Right lobe of liver (tissue), 6 donors: ENCODE measurements at regions not wholly inside any gene's neighbourhood (a gene's known extent, or its start where the extent isn't known, plus 50 kb on each side); places are given as distances from the start of the nearest gene placed in this dataset.
A peak's percentile ranks its signal among the peaks of the same experiment; 100 is the strongest.

Source experiments
- ATAC-seq, 4 donors: fragments of 200-7000 bp; cut with Tn5 transposase; one replicate each; pipeline ENCODE4 v1.9.1; 2020; ENCODE audit warnings: mild to moderate bottlenecking in 4 of 4, moderate library complexity in 4 of 4
- DNase-seq, 3 donors: peaks; one replicate each; pipeline ENCODE4 v3.0.0-alpha.2; 2020
- H3K27ac ChIP-seq, 3 donors: fragments of 200-600 bp; one replicate each; pipeline ENCODE4 v1.8.0; 2022
- H3K27me3 ChIP-seq, 2 donors: fragments of 200-600 bp; one replicate each; pipeline ENCODE4 v1.8.0; 2022
- H3K36me3 ChIP-seq, 4 donors: fragments of 200-600 bp; sonication (generic) in 1 of 4; one replicate each; pipeline versions ENCODE4 v1.5.1 to v1.8.0; 2017 to 2022; ENCODE audit warnings: control low read depth in 1 of 4
- H3K4me1 ChIP-seq, 4 donors: fragments of 200-600 bp; sonication (generic) in 1 of 4; one replicate each; pipeline versions ENCODE4 v1.5.1 to v1.8.0; 2017 to 2022; ENCODE audit warnings: control low read depth in 1 of 4
- H3K4me3 ChIP-seq, 3 donors: fragments of 200-600 bp; one replicate each; pipeline ENCODE4 v1.8.0; 2022
- H3K9me3 ChIP-seq, 4 donors: fragments of 200-600 bp; sonication (generic) in 1 of 4; one replicate each; pipeline versions ENCODE4 v1.5.1 to v1.8.0; 2017 to 2022; ENCODE audit warnings: control low read depth in 1 of 4
- CTCF ChIP-seq, 4 donors: fragments of 200-600 bp in 3 of 4; fragments of 450-650 bp in 1 of 4; IDR thresholded peaks; one replicate each; pipeline versions ENCODE4 v1.5.1 to v1.8.0; 2016 to 2022; ENCODE audit warnings: antibody characterized with exemption in 4 of 4, mild to moderate bottlenecking in 2 of 4
- POLR2A ChIP-seq: fragments of 450-650 bp; IDR thresholded peaks from one replicate; pipeline ENCODE4 v1.6.1; 2017; ENCODE audit warnings: antibody characterized with exemption, mild to moderate bottlenecking
- WGBS: methylation state at CpG from one replicate; pipeline ENCODE4 v1.1.6; 2018; ENCODE audit warnings: low coverage, low lambda C conversion rate; ENCODE audit not compliant: insufficient coverage; ENCODE audit errors: missing lambda C conversion rate; 5-methylcytosine and 5-hydroxymethylcytosine counted together
- intact Hi-C, 2 donors: fragments of 100-400 bp; cut with DNase I; formaldehyde crosslinking; loops; one replicate each; pipeline versions ENCODE4 v1.11.2 to v1.14.1; 2022
- donor health status: DM: no; HTN: yes; CAD: no.
- donor health status: DM: no; HTN: no; CAD: no.
- donor health status: DM: no; HTN: no; CAD: no.
- donor health status: DM: no; HTN: yes; CAD: no.
- donor health status: DM: no; HTN: yes; CAD: no.

DNA sequence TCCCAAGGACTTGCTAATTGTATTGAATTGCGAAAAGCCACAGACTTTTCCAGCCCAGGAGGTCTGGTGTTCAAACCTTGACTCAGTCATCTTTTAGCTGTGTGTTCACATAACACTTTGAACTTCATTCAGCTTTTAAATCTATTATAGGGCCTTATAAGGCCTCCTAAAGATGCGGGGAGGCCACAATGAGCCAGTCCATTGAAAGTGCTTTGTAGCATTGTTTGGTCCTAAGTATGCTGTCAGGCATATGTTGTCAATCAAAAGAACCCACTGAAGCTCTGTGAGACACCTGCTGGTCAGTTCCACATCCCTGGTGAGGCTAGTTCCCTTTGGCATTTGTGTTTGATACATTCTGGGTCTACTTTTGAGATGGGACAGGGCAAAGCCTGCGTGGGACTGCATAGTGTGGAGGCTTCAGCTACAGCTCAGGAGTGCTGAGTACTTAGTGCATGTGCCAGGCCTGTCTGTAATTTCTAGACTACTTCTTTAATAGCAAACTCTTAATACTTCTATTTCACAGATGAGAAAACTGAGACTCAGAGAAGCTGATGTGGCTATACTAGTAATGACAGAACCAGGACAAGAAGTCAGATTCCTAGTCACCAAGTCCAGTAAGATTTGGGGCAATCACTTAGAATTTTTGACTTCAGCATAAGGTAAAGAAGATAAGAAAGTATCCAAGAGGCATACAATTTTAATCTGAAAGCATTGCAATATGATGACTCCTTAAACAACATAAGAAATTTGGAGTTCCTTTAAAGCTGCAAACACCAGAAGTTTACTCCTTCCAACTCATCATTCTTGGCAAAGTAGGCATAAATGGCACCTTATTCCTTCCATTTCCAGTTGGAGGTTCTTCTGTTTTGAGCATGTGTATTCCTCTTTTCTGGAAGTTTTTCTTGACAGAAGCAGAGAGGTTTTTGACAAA is 213.0 kb downstream of the PDCD6IP start:
- no peak for DNase-seq
- no peaks in the 10 kb centered on the region for H3K4me1 ChIP-seq
- H3K36me3 ChIP-seq = no peaks in the 10 kb centered on the region
- no peak overlapping the region for H3K27ac ChIP-seq
- no peaks in the 10 kb centered on the region for H3K9me3 ChIP-seq
- intact Hi-C loops = no loop called here
- TF ChIP-seq CTCF (IDR thresholded peaks at IDR 0.05) (no peak), POLR2A (no peak)
- no peak overlapping the region for H3K4me3 ChIP-seq
- WGBS = 69% methylated on average over 3 of the region's 3 CpGs
- peak in 1 of 4 donors; percentile 13 for ATAC-seq
- no peaks in the 10 kb centered on the region for H3K27me3 ChIP-seq

DNA sequence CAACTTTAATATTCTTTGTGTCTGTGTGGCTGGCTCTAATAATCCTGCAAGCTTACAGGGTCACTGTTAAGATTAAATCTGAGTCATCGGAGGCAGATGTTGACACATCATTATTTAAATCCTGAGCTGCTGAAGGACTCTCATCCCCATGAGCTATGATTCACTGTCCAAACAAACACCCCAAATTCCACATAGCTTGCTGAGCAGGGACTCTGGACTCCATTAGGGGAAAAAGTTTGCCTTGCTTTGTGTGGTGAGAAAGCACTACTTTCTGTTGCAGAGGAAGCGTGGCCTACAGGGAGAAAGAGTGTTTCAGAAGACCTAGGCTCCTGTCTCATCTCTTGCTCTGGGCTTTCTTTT is 213.7 kb downstream of the PDCD6IP start:
- 39% methylated on average over 2 of the region's 2 CpGs for WGBS
- TF ChIP-seq POLR2A (no peak), CTCF (IDR thresholded peaks at IDR 0.05) (no peak)
- H3K9me3 ChIP-seq = no peaks in the 10 kb centered on the region
- H3K27me3 ChIP-seq = no peaks in the 10 kb centered on the region
- H3K27ac ChIP-seq = no peak overlapping the region
- intact Hi-C loops = no loop called here
- ATAC-seq (peak in 2 of 4 donors; percentile 16 to 98), DNase-seq (no peak)
- H3K4me1 ChIP-seq = no peaks in the 10 kb centered on the region
- H3K4me3 ChIP-seq = no peak overlapping the region
- H3K36me3 ChIP-seq = no peaks in the 10 kb centered on the region

- no peak for ATAC-seq
- 46% methylated on average over 6 of the region's 6 CpGs for WGBS
- intact Hi-C loops = no loop called here
Measured at GRCh38 chr3:34013818-34014570, 215.6 kb downstream of the PDCD6IP start.

More at GRCh38 chr3:34013818-34014570, 215.6 kb downstream of the PDCD6IP start:
- no peak overlapping the region for H3K27ac ChIP-seq
- no peak for DNase-seq
- no peak overlapping the region for H3K4me3 ChIP-seq
- H3K36me3 ChIP-seq = no peaks in the 10 kb centered on the region
- no peaks in the 10 kb centered on the region for H3K27me3 ChIP-seq
- no peaks in the 10 kb centered on the region for H3K4me1 ChIP-seq
- H3K9me3 ChIP-seq = no peaks in the 10 kb centered on the region
- no peak for TF ChIP-seq CTCF (IDR thresholded peaks at IDR 0.05)
- TF ChIP-seq POLR2A = no peak
